ENCODE measurements at regions not wholly inside any gene's neighbourhood (a gene's known extent, or its start where the extent isn't known, plus 50 kb on each side); places are given as distances from the start of the nearest gene placed in this dataset.

DNA sequence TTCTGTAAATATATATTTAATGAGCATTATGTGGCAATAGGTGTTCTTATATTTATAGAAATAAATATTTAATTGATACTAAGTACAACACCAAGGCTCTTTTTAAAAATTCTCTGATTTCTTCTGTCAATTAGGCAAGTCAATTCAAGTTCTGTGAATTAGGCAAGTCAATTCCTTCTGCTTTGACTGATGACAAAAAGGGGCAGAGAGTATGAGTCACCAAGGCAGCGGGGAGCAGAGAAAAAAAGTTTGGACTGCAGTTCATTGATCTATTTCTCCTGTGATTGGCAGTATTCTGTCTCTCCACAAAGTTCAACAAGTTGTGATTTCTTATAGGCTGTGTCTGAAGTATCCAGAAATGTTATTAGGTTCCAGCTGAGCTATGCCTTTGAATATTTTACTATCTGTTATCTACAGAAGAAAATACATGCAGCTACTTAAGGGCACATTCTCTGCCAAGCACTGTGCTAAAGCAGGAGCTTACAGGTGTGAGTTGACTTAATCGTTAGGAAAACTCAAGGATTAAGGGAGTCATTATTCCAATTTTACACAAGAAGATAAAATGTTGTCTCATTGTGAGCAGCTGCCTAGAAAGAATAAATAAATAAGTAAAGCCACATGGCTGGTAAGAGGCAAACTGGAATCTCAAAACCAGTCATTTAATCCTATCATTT, 206.4 kb upstream of the ALG10B start:
- H3K4me1 ChIP-seq = no peaks in the 10 kb centered on the region
- no peaks in the 10 kb centered on the region for H3K36me3 ChIP-seq
- H3K9me3 ChIP-seq = no peaks in the 10 kb centered on the region
- intact Hi-C loops (cut with DNase I; ENCODE audit: low total_unique reads) = no loop called here
- no peak for TF ChIP-seq POLR2A (IDR thresholded peaks at IDR 0.05)
- TF ChIP-seq POLR2AphosphoS5 (IDR thresholded peaks at IDR 0.05) = no peak
- no peak overlapping the region for H3K4me3 ChIP-seq
- 79 to 84% (median 82%) methylated on average over 2 of the region's 2 CpGs for WGBS, 5 donors
- H3K27ac ChIP-seq = no peak overlapping the region
- H3K27me3 ChIP-seq (replicated peaks in 1 of 7) = no peaks in the 10 kb centered on the region
- DNase-seq = no peak

- Histone ChIP-seq H3K27me3 (replicated peaks in 1 of 7) (no peaks in the 10 kb centered on the region), H3K27ac (no peak overlapping the region), H3K9me3 (no peaks in the 10 kb centered on the region), H3K36me3 (no peaks in the 10 kb centered on the region), H3K4me3 (no peak overlapping the region), H3K4me1 (no peaks in the 10 kb centered on the region)
- 66 to 80% (median 76%) methylated on average over 5 of the region's 5 CpGs for WGBS, 5 donors
- no peak for DNase-seq
- intact Hi-C loops (cut with DNase I; ENCODE audit: low total_unique reads) = no loop called here
- TF ChIP-seq POLR2A (IDR thresholded peaks at IDR 0.05) = no peak
- TF ChIP-seq POLR2AphosphoS5 (IDR thresholded peaks at IDR 0.05) = no peak
- TF ChIP-seq CTCF (IDR thresholded peaks at IDR 0.05 in 8 of 11, conservative IDR thresholded peaks at IDR 0.05 in 3 of 11) = no peak
These were observed 202.6 kb upstream of the ALG10B start for GRCh38 chr12:38113991-38114390.

DNA sequence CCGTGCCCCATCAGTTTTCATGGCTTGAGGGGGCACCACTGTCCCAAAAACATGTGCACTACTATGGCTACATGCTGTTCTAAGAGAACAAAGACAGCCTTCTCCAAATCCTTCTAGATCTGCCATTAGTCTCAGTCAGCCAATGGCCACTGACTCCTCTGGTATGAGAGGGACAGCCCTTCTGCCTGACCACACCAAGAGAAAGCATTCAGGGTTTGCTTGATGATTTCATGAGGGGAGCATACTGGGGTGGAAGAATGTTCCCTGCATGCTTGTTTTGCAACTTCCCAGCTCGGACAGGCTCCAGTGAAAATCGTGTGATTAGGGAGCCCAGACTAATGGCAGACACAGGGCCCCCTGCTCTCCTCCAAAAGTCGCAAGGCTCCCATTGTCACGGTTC, 199.6 kb upstream of the ALG10B start:
- Histone ChIP-seq H3K4me3 (no peak overlapping the region), H3K36me3 (no peaks in the 10 kb centered on the region), H3K27ac (no peak overlapping the region), H3K4me1 (no peaks in the 10 kb centered on the region), H3K9me3 (peaks cover 0 to 2% (median 0%) of the 10 kb centered on the region in 8 donors), H3K27me3 (replicated peaks in 1 of 7) (no peaks in the 10 kb centered on the region)
- DNase-seq = no peak
- intact Hi-C loops (cut with DNase I; ENCODE audit: low total_unique reads) = no loop called here
- TF ChIP-seq CTCF (IDR thresholded peaks at IDR 0.05 in 8 of 11, conservative IDR thresholded peaks at IDR 0.05 in 3 of 11) = no peak
- no peak for TF ChIP-seq POLR2AphosphoS5 (IDR thresholded peaks at IDR 0.05)
- no peak for TF ChIP-seq POLR2A (IDR thresholded peaks at IDR 0.05)
- 48 to 69% (median 58%) methylated on average over 5 of the region's 5 CpGs for WGBS, 5 donors

- no peak overlapping the region for H3K4me3 ChIP-seq
- DNase-seq = no peak
- no peaks in the 10 kb centered on the region for H3K36me3 ChIP-seq
- intact Hi-C loops (cut with DNase I; ENCODE audit: low total_unique reads) = no loop called here
- H3K4me1 ChIP-seq = no peaks in the 10 kb centered on the region
- 91 to 97% (median 95%) methylated on average over 3 of the region's 3 CpGs for WGBS, 5 donors
- H3K27me3 ChIP-seq (replicated peaks in 1 of 7) = no peaks in the 10 kb centered on the region
- no peak overlapping the region for H3K27ac ChIP-seq
- TF ChIP-seq CTCF (IDR thresholded peaks at IDR 0.05 in 8 of 11, conservative IDR thresholded peaks at IDR 0.05 in 3 of 11) (no peak), POLR2A (IDR thresholded peaks at IDR 0.05) (no peak), POLR2AphosphoS5 (IDR thresholded peaks at IDR 0.05) (no peak)
- peaks cover 0 to 16% (median 6%) of the 10 kb centered on the region in 8 donors for H3K9me3 ChIP-seq
These were observed 197.9 kb upstream of the ALG10B start for GRCh38 chr12:38118632-38119031.

Data from spleen (tissue), 11 donors.